ENCODE measurements at regions not wholly inside any gene's neighbourhood (a gene's known extent, or its start where the extent isn't known, plus 50 kb on each side); places are given as distances from the start of the nearest gene placed in this dataset.
"Not testable (repeated sequence)": the region's sequence is repeated elsewhere in the genome, so short reads cannot be mapped to it uniquely, and the experiment has no call there.

DNA sequence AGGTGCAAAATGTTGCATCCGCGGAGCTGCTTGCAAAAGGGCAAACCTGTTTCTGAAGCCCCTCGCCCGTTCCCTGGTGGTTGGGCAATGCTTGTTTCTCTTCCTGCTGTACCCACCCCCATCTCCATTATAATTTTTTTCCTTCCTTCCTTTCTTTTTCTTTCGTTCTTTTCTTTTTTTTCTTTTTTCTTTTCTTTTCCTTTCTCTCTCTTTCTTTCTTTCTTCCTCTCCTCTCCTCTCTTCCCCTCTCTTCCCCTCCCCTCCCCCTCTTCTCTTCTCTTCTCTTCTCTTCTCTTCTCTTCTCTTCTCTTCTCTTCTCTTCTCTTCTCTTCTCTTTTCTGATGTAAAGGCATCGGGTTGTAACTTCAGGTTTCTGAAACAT lies 278.2 kb downstream of the GATA3 start:
- in situ Hi-C loops (cut with MboI; ENCODE audit: low sequenced_read_pairs), result no loop called here

DNA sequence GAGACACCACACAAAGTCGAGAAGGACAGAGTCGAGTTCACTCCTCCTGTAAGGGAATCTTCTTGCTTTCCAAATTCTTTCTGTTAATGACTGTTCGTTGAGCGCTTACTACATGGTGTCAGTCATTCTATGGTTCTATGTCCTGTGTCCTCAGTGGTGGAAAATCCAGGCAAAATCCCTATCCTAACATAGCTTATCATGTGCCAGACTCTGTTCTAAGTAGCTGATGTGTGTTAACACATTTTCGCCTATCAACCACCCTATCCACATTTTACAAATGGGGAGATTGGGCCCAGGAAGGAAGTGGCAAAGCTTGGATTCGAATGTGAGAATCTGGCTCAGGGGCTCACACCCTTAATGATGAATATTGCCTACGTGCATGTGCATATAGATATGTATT lies 280.1 kb downstream of the GATA3 start:
- in situ Hi-C loops (cut with MboI; ENCODE audit: low sequenced_read_pairs), result no loop called here

- in situ Hi-C loops (cut with MboI; ENCODE audit: low sequenced_read_pairs), result no loop called here
Observed at GRCh38 chr10:8336629-8337331, 282.3 kb downstream of the GATA3 start.

GRCh38 chr10:8337332-8337651 lies 282.8 kb downstream of the GATA3 start:
- in situ Hi-C loops (cut with MboI; ENCODE audit: low sequenced_read_pairs), result no loop called here

- in situ Hi-C loops (cut with MboI; ENCODE audit: low sequenced_read_pairs), result no loop called here
Observed at GRCh38 chr10:8338177-8338766, 283.8 kb downstream of the GATA3 start.

- in situ Hi-C loops (cut with MboI; ENCODE audit: low sequenced_read_pairs), result no loop called here
Observed at GRCh38 chr10:8344756-8345155, 290.3 kb downstream of the GATA3 start.

DNA sequence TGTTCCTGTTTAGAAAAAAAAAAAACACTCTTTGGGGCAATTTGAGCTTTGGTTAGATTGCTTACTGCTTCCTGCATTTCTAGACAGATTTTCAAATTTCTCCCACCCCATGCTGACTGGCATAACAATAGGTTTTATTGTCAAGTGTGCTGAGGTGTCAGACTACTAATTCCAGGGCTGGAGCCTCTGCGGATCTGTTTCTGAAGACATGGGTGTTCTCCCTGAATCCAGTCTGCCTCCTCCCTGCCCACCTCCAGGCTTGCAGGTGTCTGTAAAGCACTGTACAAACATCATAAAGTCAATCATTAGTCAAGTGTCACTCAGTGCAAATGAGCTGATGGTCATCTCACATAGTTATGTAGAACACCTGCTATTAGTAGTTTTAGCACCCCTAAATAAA lies 292.4 kb downstream of the GATA3 start:
- in situ Hi-C loops (cut with MboI; ENCODE audit: low sequenced_read_pairs), result no loop called here

GRCh38 chr10:8347614-8348013 lies 293.1 kb downstream of the GATA3 start:
- in situ Hi-C loops (cut with MboI; ENCODE audit: low sequenced_read_pairs), result not testable (repeated sequence)

DNA sequence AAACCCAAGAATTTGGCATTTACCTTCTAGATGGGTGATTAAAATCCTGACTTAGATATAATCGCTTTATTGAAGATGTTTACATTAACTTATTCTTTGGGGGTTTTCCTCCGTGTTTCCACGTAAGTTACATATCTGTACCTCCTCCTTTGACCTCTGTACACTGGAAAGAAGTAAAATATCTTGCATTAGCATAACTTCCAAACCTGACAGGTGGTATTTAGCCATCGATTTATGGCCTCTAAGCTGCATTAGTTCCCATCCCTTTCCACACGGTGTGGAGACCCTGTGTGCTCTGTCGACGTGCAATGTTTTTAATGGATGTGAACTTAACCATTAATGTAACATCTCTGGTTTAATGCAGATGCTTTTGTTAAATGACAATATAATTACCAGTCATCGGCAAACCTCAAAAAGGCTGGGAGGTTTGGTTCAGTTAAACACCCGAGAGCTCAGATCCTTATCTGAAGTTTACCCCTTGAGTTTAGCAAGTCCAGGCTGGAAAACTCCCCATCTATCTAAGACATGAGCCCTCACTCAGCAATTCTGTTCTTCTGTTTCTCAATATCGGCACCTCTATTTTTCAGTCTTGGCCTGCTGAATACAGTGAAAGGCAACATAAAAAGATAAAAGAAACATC lies 295.2 kb downstream of the GATA3 start:
- in situ Hi-C loops (cut with MboI; ENCODE audit: low sequenced_read_pairs), result no loop called here

GRCh38 chr10:8350250-8350967 lies 295.9 kb downstream of the GATA3 start:
- in situ Hi-C loops (cut with MboI; ENCODE audit: low sequenced_read_pairs), result no loop called here

DNA sequence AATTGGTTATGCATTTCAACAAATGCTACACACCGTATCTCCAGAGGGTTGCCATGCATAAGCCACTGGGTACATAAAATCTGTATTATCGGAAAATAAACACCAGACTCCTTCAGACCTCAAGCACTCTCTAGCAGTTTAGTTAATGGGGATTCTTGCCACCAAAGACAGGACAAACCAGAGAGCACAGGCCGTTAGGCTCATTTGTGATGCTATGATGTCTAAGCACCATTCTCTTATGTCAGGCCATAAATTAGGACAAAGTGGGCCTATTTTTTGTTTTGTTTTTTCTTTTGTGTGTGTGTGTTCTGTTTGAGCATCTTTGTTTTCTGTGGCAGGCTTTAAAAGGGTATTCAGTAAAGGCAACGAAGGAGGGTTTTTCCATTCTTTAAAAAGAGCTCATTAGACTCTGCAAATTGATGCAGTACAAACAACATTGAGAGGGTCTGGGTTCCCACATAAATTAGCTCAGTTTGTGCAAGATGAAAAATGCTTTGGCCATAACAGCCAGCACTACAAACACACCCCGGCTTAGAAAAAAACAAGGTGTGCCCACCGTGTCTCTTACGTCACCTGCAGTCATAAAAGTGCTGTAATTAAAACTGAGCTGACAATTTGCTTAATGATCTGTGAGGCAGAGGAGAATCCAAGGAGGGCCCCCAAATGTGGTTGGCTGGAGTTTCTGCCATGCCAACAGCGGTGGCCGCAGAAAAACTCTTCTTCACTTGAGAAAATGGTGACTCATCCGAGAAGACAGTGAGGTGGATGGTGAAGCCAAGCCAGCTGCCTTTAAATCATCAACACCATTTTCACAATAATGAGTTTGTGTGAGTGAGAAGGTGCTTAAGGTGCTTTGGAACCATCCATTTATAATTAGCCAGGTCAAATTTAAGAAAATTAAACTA lies 297.9 kb downstream of the GATA3 start:
- in situ Hi-C loops (cut with MboI; ENCODE audit: low sequenced_read_pairs), result no loop called here

DNA sequence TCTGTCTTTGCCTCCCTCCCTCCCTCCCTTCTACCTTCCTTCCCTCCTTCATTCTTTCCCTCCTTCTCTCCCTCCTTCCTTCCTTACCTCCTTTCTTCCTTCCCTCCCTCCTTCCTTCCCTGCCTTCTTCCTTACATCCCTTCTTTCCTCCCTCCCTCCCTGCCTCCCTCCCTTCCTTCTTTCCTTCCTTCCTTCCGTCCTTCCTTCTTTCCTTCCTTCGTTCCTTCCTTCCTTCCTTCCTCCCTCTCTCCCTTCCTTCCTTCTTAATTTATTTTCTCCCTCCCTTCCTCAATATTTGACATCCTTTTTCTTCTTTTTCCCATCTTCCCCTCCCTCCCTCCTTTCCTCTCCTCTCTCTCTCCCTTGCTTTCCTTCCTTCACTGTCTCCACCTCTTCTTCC lies 301.8 kb downstream of the GATA3 start:
- in situ Hi-C loops (cut with MboI; ENCODE audit: low sequenced_read_pairs), result no loop called here

- in situ Hi-C loops (cut with MboI; ENCODE audit: low sequenced_read_pairs), result no loop called here
Observed at GRCh38 chr10:8359467-8359866, 305.0 kb downstream of the GATA3 start.

GRCh38 chr10:8360365-8360764 lies 305.9 kb downstream of the GATA3 start:
- in situ Hi-C loops (cut with MboI; ENCODE audit: low sequenced_read_pairs), result no loop called here

- in situ Hi-C loops (cut with MboI; ENCODE audit: low sequenced_read_pairs), result no loop called here
Observed at GRCh38 chr10:8360814-8361509, 306.5 kb downstream of the GATA3 start.

- in situ Hi-C loops (cut with MboI; ENCODE audit: low sequenced_read_pairs), result no loop called here
Observed at GRCh38 chr10:8361510-8361844, 307.0 kb downstream of the GATA3 start.

DNA sequence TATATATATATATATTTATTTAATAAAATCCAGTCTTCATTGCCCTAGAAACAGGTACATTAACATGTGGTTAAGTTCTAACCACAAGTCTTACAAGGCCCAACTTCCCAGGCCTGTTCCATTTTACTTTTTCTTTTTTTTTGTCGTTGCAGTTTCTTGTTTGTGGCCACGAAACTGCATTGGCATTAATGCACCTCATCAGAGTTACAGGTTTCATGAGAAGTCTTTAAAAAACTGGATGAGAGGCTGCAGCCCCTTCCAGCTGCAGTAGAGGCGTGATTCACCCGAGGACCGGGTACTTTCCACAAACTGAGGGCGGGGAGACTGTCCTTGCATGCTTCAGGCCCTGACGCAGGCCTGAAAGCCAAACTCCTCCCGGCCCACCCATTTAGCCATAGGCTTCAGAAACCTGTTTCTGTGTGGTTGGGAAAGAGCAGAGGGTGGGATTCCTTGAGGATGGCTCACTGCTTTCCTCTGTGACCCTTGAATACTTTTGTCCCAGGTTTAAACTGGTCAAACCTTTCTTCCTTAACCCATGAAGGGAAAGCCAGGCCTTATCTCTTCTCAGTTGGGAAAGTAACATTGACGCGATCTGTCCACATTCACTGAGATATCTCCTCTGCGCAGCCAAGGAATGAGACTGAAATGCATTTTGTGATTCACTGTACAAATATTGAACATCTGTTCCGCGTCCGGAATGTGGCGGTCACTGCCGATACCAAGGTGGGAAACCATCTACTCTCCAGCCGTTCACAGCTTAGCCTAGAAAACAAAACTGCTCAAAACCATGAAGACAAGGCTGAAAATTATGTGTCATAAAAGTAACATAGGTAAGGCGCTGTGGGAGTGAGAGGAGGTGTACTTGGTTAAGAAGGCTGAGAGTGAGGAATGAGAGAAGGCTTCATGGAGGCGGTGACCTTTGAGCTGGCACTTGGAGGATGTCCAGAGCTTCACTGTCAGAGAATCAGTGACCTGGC lies 311.7 kb downstream of the GATA3 start:
- in situ Hi-C loops (cut with MboI; ENCODE audit: low sequenced_read_pairs), result no loop called here

GRCh38 chr10:8367672-8368411 lies 313.4 kb downstream of the GATA3 start:
- in situ Hi-C loops (cut with MboI; ENCODE audit: low sequenced_read_pairs), result not testable (repeated sequence)

DNA sequence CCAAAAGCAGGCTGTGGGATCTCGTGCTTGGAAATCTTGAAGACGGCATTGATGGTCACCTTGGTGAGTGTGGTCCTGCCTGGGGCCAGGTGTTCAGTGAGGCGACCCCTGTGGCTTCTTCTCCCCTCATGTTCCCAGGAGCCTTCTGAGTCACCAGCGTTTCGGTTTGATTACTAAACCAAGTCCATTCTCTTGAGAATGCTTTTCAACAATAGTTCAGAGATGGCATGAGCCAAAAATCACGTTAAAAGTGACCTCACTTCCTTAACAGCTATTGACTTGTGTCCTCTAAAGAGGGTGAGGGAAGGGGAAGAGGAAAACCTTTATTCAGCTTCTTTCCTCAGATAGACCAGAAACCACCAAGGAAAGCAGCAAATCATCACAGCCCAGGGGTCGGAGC lies 315.2 kb downstream of the GATA3 start:
- in situ Hi-C loops (cut with MboI; ENCODE audit: low sequenced_read_pairs), result no loop called here

Data from HL-60/S4 (cell line).